ENCODE measurements at regions not wholly inside any gene's neighbourhood (a gene's known extent, or its start where the extent isn't known, plus 50 kb on each side); places are given as distances from the start of the nearest gene placed in this dataset.

GRCh38 chr2:189943009-189943408 is 119.5 kb downstream of the MSTN start:
- H3K9me3 ChIP-seq (ENCODE audit: low read length), result peaks cover 37% of the 10 kb centered on the region
- no peak overlapping the region for H3K9ac ChIP-seq (ENCODE audit: insufficient read depth, low read depth, low read length)
- in situ Hi-C loops (cut with HindIII; ENCODE audit: extremely low pct_ligation_motif_present, low pct_unique_long_range_greater_than_20kb) (no loop called here), intact Hi-C loops (cut with micrococcal nuclease; ENCODE audit: unreplicated experiment) (no loop called here)
- H3K4me1 ChIP-seq (ENCODE audit: insufficient read depth, low read length), result no peaks in the 10 kb centered on the region
- H3K36me3 ChIP-seq (replicated peaks in 1 of 2; ENCODE audit: control insufficient read depth in 1 of 2, insufficient read depth in 2 of 2, low read length in 2 of 2), result no peaks in the 10 kb centered on the region
- H3K79me2 ChIP-seq (ENCODE audit: insufficient read depth, low read length), result no peaks in the 10 kb centered on the region
- H3K4me2 ChIP-seq (ENCODE audit: low read depth, low read length), result no peak overlapping the region
- H3K27ac ChIP-seq (ENCODE audit: extremely low read length, insufficient read depth, low read length), result no peak overlapping the region
- H3K4me3 ChIP-seq (replicated peaks in 1 of 3; ENCODE audit: insufficient read depth in 1 of 3, low read depth in 2 of 3, low read length in 3 of 3), result no peak overlapping the region
- H2AFZ ChIP-seq (ENCODE audit: low read length), result no peak overlapping the region
- ChIA-PET CTCF (ENCODE audit: low intra/inter-chr PET ratio, low total read pairs) (no interaction called here), POLR2A (no interaction called here)
- ATAC-seq (no peak), FAIRE-seq (no peak), DNase-seq (ENCODE audit: low spot score) (no peak)
- no peaks in the 10 kb centered on the region for H3K27me3 ChIP-seq (ENCODE audit: control insufficient read depth in 1 of 2, insufficient read depth in 2 of 2, low read length in 2 of 2)
- TF ChIP-seq ZNF841 (CRISPR knock-in tag; IDR thresholded peaks at IDR 0.05; ENCODE audit: borderline replicate concordance) (no peak), SALL1 (CRISPR knock-in tag; IDR thresholded peaks at IDR 0.05) (no peak), IRF9 (CRISPR knock-in tag; IDR thresholded peaks at IDR 0.05; ENCODE audit: borderline replicate concordance) (no peak), KAT2B (IDR thresholded peaks at IDR 0.05; ENCODE audit: borderline replicate concordance, low read depth, low read length) (no peak), ZNF563 (CRISPR knock-in tag; IDR thresholded peaks at IDR 0.05) (no peak), HNRNPUL1 (IDR thresholded peaks at IDR 0.05; ENCODE audit: low read depth, low read length) (no peak), KDM6A (CRISPR knock-in tag; IDR thresholded peaks at IDR 0.05; ENCODE audit: low read depth) (no peak), YEATS2 (CRISPR knock-in tag; IDR thresholded peaks at IDR 0.05; ENCODE audit: borderline replicate concordance) (no peak), STAG1 (CRISPR knock-in tag; IDR thresholded peaks at IDR 0.05) (no peak), ZNF24 (IDR thresholded peaks at IDR 0.05) (no peak), TAF15 (IDR thresholded peaks at IDR 0.05; ENCODE audit: low read depth, low read length, poor library complexity, severe bottlenecking) (no peak), ZBTB44 (CRISPR knock-in tag; IDR thresholded peaks at IDR 0.05) (no peak)
- TF ChIP-seq, protein P1, sequence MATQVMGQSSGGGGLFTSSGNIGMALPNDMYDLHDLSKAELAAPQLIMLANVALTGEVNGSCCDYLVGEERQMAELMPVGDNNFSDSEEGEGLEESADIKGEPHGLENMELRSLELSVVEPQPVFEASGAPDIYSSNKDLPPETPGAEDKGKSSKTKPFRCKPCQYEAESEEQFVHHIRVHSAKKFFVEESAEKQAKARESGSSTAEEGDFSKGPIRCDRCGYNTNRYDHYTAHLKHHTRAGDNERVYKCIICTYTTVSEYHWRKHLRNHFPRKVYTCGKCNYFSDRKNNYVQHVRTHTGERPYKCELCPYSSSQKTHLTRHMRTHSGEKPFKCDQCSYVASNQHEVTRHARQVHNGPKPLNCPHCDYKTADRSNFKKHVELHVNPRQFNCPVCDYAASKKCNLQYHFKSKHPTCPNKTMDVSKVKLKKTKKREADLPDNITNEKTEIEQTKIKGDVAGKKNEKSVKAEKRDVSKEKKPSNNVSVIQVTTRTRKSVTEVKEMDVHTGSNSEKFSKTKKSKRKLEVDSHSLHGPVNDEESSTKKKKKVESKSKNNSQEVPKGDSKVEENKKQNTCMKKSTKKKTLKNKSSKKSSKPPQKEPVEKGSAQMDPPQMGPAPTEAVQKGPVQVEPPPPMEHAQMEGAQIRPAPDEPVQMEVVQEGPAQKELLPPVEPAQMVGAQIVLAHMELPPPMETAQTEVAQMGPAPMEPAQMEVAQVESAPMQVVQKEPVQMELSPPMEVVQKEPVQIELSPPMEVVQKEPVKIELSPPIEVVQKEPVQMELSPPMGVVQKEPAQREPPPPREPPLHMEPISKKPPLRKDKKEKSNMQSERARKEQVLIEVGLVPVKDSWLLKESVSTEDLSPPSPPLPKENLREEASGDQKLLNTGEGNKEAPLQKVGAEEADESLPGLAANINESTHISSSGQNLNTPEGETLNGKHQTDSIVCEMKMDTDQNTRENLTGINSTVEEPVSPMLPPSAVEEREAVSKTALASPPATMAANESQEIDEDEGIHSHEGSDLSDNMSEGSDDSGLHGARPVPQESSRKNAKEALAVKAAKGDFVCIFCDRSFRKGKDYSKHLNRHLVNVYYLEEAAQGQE (IDR thresholded peaks at IDR 0.05; ENCODE audit: borderline replicate concordance in 1 of 2, low read depth in 1 of 2, low read length in 2 of 2), result no peak
- TF ChIP-seq, protein P2, sequence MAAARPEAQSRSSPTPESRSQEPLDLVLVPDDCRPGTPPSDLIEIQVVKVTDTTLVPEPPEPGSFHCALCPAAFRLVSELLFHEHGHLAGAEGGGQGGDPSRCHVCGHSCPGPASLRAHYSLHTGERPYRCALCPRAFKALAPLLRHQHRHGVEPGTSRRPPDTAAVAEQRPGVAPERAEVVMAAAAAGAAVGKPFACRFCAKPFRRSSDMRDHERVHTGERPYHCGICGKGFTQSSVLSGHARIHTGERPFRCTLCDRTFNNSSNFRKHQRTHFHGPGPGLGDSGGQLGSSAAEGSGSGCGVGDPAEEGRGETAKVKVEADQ (CRISPR knock-in tag; IDR thresholded peaks at IDR 0.05; ENCODE audit: borderline replicate concordance), result no peak
- no peaks in the 10 kb centered on the region for H4K20me1 ChIP-seq (ENCODE audit: insufficient read depth, low read length)
- no TSS peak for BruUV-seq (replicated peaks)

Data from HepG2 (cell line).